Medulla oblongata (tissue), 1 donor: ENCODE measurements at regions not wholly inside any gene's neighbourhood (a gene's known extent, or its start where the extent isn't known, plus 50 kb on each side); places are given as distances from the start of the nearest gene placed in this dataset.
A peak's percentile ranks its signal among the peaks of the same experiment; 100 is the strongest.

Experiments used
- DNase-seq: peaks from one replicate; pipeline ENCODE4 v3.0.0-alpha.2; 2015; ENCODE audit errors: extremely low spot score

GRCh38 chr9:21564175-21564574 lies 82.1 kb upstream of the IFNE start:
- DNase-seq: no peak

DNA sequence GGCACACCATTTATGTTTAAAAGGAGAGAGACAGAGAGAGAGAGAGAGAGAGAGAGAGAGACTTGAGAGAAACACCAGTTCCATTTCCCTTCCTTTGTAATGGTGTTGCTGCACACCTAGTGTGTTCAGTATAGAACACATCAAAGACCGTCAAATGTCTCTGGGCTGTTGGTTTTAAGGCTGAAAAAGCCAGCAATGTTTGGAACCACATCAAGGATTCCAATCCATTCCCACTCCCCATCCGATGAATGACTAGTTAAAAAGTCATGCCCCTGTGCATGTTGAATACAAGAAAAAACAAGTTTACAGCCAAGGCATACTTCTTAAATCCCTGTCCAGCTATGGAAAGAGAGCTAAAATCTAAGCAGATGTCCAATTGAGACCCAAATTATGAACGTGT lies 83.0 kb upstream of the IFNE start:
- no peak for DNase-seq

GRCh38 chr9:21567926-21568325 lies 85.8 kb upstream of the IFNE start:
- no peak for DNase-seq

GRCh38 chr9:21568484-21568883 lies 86.4 kb upstream of the IFNE start:
- no peak for DNase-seq

GRCh38 chr9:21569721-21570120 lies 87.6 kb upstream of the IFNE start:
- DNase-seq: no peak

- DNase-seq: no peak
These were observed 88.6 kb upstream of the IFNE start for GRCh38 chr9:21570643-21571275.

GRCh38 chr9:21574261-21574660 lies 92.1 kb upstream of the IFNE start:
- no peak for DNase-seq

DNA sequence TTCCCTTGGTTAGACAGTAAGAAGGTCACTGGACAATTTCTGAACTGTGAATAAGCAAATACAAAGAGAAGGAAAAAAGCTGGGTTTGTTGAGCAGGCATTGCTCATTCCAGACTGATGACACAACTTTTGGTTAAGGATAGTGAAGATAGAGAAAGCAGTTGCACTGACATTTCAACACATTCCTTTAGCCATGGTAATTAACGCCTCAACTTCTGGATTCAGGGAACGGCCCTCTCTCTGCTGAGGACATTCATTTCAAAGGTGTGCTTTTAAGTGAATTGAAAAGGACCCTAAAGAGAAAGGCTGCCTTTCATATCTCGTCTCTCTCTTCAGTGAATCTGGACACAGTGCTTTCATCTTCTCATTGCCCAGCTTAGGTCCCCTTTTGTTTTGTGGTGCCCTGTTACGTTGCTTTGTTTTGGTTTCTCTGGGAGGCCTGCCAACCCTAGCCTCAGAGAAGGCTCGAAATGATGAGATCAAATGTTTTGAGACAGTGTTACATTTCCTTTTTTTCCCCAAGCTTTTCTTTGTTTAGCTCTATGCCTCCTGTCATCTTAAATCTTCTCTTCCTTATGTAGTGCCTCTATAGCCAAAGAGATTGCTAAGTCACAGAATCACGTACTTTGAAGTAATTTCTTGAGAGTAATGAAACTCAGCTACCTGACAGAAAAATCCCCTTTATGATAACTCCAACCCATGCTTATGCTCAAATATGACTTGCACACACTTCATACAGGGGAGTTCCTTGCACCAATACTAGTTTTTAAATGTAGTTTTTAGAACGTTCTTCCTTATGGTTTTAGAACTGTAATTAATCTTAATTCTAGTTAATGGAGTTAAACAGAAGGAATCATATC lies 94.4 kb upstream of the IFNE start:
- DNase-seq: peak; percentile 74

DNA sequence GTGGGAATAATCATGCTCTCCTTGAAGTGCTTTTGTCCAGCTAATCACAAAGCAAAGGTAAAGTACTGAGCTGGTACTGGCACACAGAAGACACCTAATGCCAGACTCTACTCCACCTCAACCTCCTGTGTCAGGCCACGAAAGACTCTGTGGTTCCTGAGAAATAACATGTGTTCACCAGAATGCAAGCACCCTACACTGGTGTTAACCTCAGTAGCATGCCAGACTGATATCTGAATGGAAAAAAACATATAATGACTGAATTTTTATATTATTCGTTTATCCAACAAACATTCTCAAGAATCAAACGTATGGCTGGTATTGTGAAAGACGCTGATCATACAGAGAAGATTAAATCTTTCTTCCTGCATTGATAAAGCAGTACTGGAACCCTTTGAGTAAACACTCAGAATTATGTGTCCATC lies 97.1 kb upstream of the IFNE start:
- no peak for DNase-seq

DNA sequence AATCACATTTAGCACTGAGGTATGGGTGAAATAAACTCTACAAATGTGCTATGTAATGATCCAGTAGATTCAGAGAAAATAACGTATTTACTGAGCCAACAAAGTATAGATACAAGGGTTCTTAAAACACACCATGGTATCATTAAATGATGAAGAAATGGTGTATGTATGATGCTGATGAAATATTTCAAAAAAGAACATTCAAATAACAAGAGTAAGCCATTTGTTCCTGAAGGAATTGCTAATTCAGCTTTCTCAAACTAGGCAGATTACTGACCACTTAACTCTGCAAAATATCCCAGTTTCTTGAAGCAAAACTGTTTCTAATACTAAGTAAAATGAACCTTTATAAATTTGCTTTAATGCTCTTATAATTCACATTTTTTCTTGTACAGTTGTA lies 97.6 kb upstream of the IFNE start:
- no peak for DNase-seq

- DNase-seq: no peak
These were observed 98.7 kb upstream of the IFNE start for GRCh38 chr9:21580636-21581378.

- DNase-seq: no peak
These were observed 101.7 kb upstream of the IFNE start for GRCh38 chr9:21583628-21584377.

- DNase-seq: no peak
These were observed 102.8 kb upstream of the IFNE start for GRCh38 chr9:21584890-21585289.

GRCh38 chr9:21585756-21586752 lies 103.9 kb upstream of the IFNE start:
- no peak for DNase-seq

DNA sequence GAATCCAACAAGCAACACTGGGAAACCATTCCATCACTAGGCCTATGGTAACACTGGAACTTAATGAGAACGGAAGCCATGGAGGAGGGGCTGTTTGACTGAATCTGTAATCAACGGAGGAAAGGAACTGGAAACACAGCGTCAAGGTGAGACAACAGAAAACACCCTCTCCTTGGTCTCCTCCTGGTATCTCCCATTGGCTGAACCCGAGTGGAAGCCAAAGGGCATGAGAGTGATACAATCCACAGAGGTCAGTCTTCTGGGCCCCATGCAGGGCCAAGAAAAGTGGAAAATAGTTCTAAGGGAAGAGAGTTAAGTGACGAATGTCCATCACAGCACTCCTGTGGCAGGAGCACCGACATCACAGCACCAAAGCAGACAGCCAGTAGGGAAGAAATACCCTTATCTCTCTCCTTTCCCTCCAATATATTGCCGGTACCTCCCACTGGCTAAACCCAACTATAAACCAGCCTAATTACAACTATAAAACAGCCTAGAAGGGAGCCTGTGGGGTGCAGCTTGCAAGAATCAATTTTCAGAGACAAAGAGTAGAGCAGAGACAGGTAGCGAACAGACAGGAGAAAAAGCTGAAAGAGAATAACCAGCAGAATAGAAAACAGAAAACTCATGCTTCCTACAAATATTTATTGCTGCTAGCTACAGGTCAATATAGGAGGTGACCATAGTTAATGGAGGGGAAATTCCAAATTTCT lies 107.4 kb upstream of the IFNE start:
- no peak for DNase-seq

DNA sequence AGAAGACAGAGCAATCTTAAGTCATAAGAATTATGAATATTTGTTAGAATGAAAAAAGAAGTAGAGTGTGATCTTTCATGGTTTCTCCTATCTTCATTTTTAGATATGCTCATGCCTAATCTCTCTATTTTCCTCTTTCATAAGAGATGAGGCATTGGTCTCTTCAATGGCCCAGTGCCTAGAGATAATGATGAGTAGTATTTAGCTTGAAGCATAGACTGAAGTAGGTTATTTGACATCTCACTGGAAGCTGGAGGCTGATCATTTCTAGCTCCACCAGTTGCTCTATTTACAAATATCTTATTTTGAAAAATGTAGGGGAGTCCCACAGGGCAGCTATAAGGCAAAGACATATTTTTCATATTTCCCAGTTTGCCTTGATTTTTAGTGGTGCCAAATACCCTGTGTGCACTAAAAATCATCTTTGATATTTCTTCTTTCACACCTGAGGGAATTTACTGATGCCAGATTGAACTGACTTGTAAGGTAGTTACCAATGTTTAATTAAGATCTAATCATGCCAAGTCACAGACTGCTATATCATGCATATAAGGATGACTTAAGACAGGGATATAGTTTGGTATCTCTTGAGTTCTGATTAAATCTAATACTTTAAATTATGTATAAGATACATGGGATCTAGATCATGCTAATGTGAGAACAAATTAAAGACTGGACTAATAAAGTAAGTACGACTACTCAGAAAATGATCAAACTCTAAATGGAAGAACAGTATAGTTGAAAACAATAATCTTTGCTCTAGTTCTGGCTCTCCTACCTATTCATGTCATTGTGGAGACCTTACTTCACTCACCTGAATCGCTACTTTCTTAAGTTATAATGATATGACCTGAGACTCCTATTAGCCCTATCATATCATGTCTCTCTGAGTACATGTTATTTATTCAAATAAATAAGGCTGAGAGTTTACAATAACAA lies 108.2 kb upstream of the IFNE start:
- no peak for DNase-seq

DNA sequence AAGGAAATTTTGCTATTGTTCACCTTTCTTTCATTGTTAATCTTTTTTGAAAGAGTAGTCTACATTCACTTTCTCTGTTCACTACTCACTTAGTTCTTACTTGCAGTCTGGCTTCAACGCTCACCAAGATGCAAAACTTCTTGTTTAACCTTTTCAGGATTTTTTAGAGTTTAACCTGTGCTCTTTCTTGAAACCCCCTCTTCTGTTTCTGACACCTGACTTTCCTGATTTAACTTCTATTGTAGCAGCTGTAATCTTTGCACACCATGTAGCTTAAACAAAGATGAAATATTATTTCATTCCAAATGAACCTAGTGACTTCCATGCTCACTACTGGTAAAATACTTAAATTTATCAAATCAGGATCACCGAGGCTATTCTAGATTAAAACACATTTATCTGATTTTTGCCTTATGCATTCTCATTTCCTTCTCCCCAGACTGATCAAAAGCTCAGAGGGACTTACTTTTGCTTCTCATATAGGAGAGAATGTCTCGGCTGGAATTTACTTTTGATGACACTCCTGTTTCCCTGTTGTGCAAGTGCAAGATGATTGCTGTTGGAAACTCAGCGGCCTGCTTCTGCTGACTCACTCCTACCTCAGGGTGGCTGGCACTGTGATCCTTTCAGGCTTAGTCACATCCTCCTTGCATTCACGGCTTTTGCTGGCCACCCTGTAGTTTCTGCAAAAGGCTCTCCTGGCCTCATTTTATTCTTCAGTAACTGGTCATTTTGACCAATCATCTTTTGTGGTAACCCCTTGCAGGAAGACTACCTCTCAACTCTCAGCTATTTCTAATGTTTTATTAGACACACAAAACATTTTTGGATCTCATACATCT lies 109.3 kb upstream of the IFNE start:
- peak; percentile 27 for DNase-seq

DNA sequence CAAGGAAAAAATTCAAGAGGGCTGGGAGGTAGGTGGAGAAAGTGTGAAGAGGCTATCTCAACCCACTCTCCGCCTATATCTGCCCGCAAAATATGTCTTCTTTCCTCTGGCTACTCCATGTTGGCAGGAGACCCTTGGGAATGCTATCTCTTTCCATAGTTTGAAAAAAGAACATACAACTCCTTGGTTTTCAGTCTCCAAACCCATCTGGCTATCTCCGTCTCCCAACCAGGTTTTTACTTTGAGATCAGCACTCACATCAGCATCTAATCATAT lies 109.9 kb upstream of the IFNE start:
- DNase-seq: no peak
